Fibroblast of lung (primary cell): ENCODE measurements at regions not wholly inside any gene's neighbourhood (a gene's known extent, or its start where the extent isn't known, plus 50 kb on each side); places are given as distances from the start of the nearest gene placed in this dataset.

Experiments used
- DNase-seq, 2 donors: peaks; one replicate each; pipeline versions ENCODE4 v3.0.0 to v3.0.0-alpha.2; 2010; ENCODE audit warnings: low read depth in 2 of 2
- H2AFZ ChIP-seq: 2 replicates; pipeline ENCODE4 v1.5.1; 2012; ENCODE audit warnings: low read length, control low read depth, inconsistent platforms
- H3K27ac ChIP-seq: 2 replicates; pipeline ENCODE4 v1.5.1; 2011; ENCODE audit warnings: low read length, control low read depth; ENCODE audit not compliant: insufficient read depth
- H3K27me3 ChIP-seq: 2 replicates; pipeline ENCODE4 v1.5.1; 2011; ENCODE audit warnings: mild to moderate bottlenecking, low read length; ENCODE audit not compliant: control insufficient read depth, insufficient read depth
- H3K36me3 ChIP-seq: 2 replicates; pipeline ENCODE4 v1.5.1; 2011; ENCODE audit warnings: low read length; ENCODE audit not compliant: control insufficient read depth, insufficient read depth
- H3K4me1 ChIP-seq: 2 replicates; pipeline ENCODE4 v1.5.1; 2011; ENCODE audit warnings: low read length; ENCODE audit not compliant: control insufficient read depth, insufficient read depth; ENCODE audit errors: extremely low read depth
- H3K4me2 ChIP-seq: 2 replicates; pipeline ENCODE4 v1.5.1; 2011; ENCODE audit warnings: low read length, control low read depth; ENCODE audit not compliant: insufficient read depth; ENCODE audit errors: extremely low read depth
- H3K4me3 ChIP-seq, 4 experiments: fragments of 200-600 bp in 1 of 4; sonication (generic) in 1 of 4; replicated peaks in 1 of 4; 2 replicates each; pipeline ENCODE4 v1.5.1; 2011 to 2016; ENCODE audit warnings: low read length in 4 of 4, low read depth in 3 of 4, mild to moderate bottlenecking in 3 of 4, control low read depth in 2 of 4, inconsistent platforms in 1 of 4, mixed read lengths in 1 of 4; ENCODE audit not compliant: insufficient read depth in 1 of 4; ENCODE audit errors: control extremely low read depth in 1 of 4
- H3K79me2 ChIP-seq: 2 replicates; pipeline ENCODE4 v1.5.1; 2012; ENCODE audit warnings: mild to moderate bottlenecking, low read length, inconsistent platforms; ENCODE audit not compliant: control insufficient read depth, insufficient read depth
- H3K9ac ChIP-seq: 2 replicates; pipeline ENCODE4 v1.5.1; 2011; ENCODE audit warnings: mild to moderate bottlenecking, low read length, control low read depth; ENCODE audit not compliant: insufficient read depth
- H3K9me3 ChIP-seq: 2 replicates; pipeline ENCODE4 v1.5.1; 2012; ENCODE audit warnings: low read depth, low read length; ENCODE audit not compliant: control insufficient read depth, insufficient read depth
- H4K20me1 ChIP-seq: 2 replicates; pipeline ENCODE4 v1.5.1; 2011; ENCODE audit warnings: low read length; ENCODE audit not compliant: control insufficient read depth, insufficient read depth; ENCODE audit errors: extremely low read depth
- EZH2 ChIP-seq: IDR thresholded peaks from 2 replicates; pipeline ENCODE4 v1.5.1; 2012; ENCODE audit warnings: low read length, control low read depth, mild to moderate bottlenecking; ENCODE audit errors: missing control alignments
- TF ChIP-seq, protein P1 (sequence below), 2 donors: IDR thresholded peaks in 1 of 2; conservative IDR thresholded peaks in 1 of 2; 1 replicate in 1 of 2; 2 replicates in 1 of 2; pipeline ENCODE4 v1.5.1; 2011 to 2012; ENCODE audit warnings: low read length in 2 of 2, control low read depth in 1 of 2, inconsistent platforms in 1 of 2, low read depth in 1 of 2, mild to moderate bottlenecking in 1 of 2

- Histone ChIP-seq H3K9ac (no peak overlapping the region), H3K4me2 (no peak overlapping the region), H3K4me3 (no peak overlapping the region), H3K27ac (no peak overlapping the region), H3K9me3 (no peaks in the 10 kb centered on the region), H2AFZ (no peak overlapping the region), H3K36me3 (no peaks in the 10 kb centered on the region), H3K4me1 (no peaks in the 10 kb centered on the region), H4K20me1 (no peaks in the 10 kb centered on the region), H3K79me2 (no peaks in the 10 kb centered on the region), H3K27me3 (no peaks in the 10 kb centered on the region)
- no peak for DNase-seq
- TF ChIP-seq, protein P1, sequence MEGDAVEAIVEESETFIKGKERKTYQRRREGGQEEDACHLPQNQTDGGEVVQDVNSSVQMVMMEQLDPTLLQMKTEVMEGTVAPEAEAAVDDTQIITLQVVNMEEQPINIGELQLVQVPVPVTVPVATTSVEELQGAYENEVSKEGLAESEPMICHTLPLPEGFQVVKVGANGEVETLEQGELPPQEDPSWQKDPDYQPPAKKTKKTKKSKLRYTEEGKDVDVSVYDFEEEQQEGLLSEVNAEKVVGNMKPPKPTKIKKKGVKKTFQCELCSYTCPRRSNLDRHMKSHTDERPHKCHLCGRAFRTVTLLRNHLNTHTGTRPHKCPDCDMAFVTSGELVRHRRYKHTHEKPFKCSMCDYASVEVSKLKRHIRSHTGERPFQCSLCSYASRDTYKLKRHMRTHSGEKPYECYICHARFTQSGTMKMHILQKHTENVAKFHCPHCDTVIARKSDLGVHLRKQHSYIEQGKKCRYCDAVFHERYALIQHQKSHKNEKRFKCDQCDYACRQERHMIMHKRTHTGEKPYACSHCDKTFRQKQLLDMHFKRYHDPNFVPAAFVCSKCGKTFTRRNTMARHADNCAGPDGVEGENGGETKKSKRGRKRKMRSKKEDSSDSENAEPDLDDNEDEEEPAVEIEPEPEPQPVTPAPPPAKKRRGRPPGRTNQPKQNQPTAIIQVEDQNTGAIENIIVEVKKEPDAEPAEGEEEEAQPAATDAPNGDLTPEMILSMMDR (conservative IDR thresholded peaks at IDR 0.05 in 1 of 2, IDR thresholded peaks at IDR 0.05 in 1 of 2; ENCODE audit: low read depth in 1 of 2, low read length in 2 of 2) = no peak
- no peak for TF ChIP-seq EZH2
Measured at GRCh38 chr6:19128701-19129100, 708.5 kb upstream of the ID4 start.

GRCh38 chr6:19135706-19136105 is 701.5 kb upstream of the ID4 start:
- Histone ChIP-seq H3K9me3 (no peaks in the 10 kb centered on the region), H3K27me3 (no peaks in the 10 kb centered on the region), H3K79me2 (no peaks in the 10 kb centered on the region), H4K20me1 (no peaks in the 10 kb centered on the region), H3K4me3 (no peak overlapping the region), H3K36me3 (no peaks in the 10 kb centered on the region), H3K4me2 (no peak overlapping the region), H2AFZ (no peak overlapping the region), H3K27ac (no peak overlapping the region), H3K4me1 (no peaks in the 10 kb centered on the region), H3K9ac (no peak overlapping the region)
- TF ChIP-seq EZH2 = no peak
- TF ChIP-seq, protein P1 (conservative IDR thresholded peaks at IDR 0.05 in 1 of 2, IDR thresholded peaks at IDR 0.05 in 1 of 2; ENCODE audit: low read depth in 1 of 2, low read length in 2 of 2) = no peak
- peak in 1 of 2 donors; percentile 9 for DNase-seq

GRCh38 chr6:19137505-19137904 is 699.7 kb upstream of the ID4 start:
- Histone ChIP-seq H3K9ac (no peak overlapping the region), H3K79me2 (no peaks in the 10 kb centered on the region), H4K20me1 (no peaks in the 10 kb centered on the region), H3K4me2 (no peak overlapping the region), H3K27me3 (no peaks in the 10 kb centered on the region), H3K27ac (no peak overlapping the region), H2AFZ (no peak overlapping the region), H3K9me3 (no peaks in the 10 kb centered on the region), H3K4me1 (no peaks in the 10 kb centered on the region), H3K4me3 (no peak overlapping the region), H3K36me3 (no peaks in the 10 kb centered on the region)
- peak in 1 of 2 donors; percentile 41 for DNase-seq
- TF ChIP-seq, protein P1 (conservative IDR thresholded peaks at IDR 0.05 in 1 of 2, IDR thresholded peaks at IDR 0.05 in 1 of 2; ENCODE audit: low read depth in 1 of 2, low read length in 2 of 2) = no peak
- TF ChIP-seq EZH2 = no peak
